HEK293 (cell line): ENCODE measurements at regions not wholly inside any gene's neighbourhood (a gene's known extent, or its start where the extent isn't known, plus 50 kb on each side); places are given as distances from the start of the nearest gene placed in this dataset.

ENCODE experiments used
- CTCF ChIA-PET: fragments of 350-600 bp; formaldehyde crosslinking; extraction: SDS; loops from one replicate; lab custom pipeline; 2021; ENCODE audit warnings: antibody characterized with exemption; lab: Yijun Ruan, JAX
- POLR2A ChIA-PET: fragments of 300-600 bp; formaldehyde crosslinking; extraction: SDS; loops from one replicate; lab custom pipeline; 2020; ENCODE audit warnings: antibody characterized with exemption, inconsistent platforms; lab: Yijun Ruan, JAX
- H3K27ac ChIP-seq: fragments of 200-500 bp; sonication (Bioruptor generic); 2 replicates; pipeline ENCODE4 v1.5.1; 2014; ENCODE audit warnings: low read depth, low read length, control low read depth, inconsistent platforms; ENCODE audit errors: extremely low read depth
- H3K36me3 ChIP-seq, 2 experiments: fragments of 200-500 bp in 1 of 2; sonication (Bioruptor generic) in 1 of 2; 1 replicate in 1 of 2; 2 replicates in 1 of 2; pipeline ENCODE4 v1.5.1; 2014 to 2017; ENCODE audit warnings: inconsistent platforms in 2 of 2, low read length in 2 of 2; ENCODE audit not compliant: control insufficient read depth in 2 of 2, insufficient read depth in 1 of 2
- H3K4me1 ChIP-seq: fragments of 200-500 bp; sonication (Bioruptor generic); 2 replicates; pipeline ENCODE4 v1.5.1; 2014; ENCODE audit warnings: mild to moderate bottlenecking, low read length, inconsistent platforms; ENCODE audit not compliant: control insufficient read depth, insufficient read depth
- H3K4me3 ChIP-seq: 2 replicates; pipeline ENCODE4 v1.5.1; 2011; ENCODE audit warnings: low read depth, mild to moderate bottlenecking, control low read depth, low read length, moderate library complexity
- H3K9me3 ChIP-seq: fragments of 200-500 bp; sonication (Bioruptor generic); 2 replicates; pipeline ENCODE4 v1.5.1; 2014; ENCODE audit warnings: low read depth, low read length, inconsistent platforms; ENCODE audit not compliant: control insufficient read depth, insufficient read depth
- BCL11A ChIP-seq: fragments of 450-650 bp; formaldehyde crosslinking; IDR thresholded peaks from 2 replicates; pipeline ENCODE4 v1.5.1; 2016; ENCODE audit warnings: low read depth, missing biosample characterization, missing genetic modification characterization
- GLI2 ChIP-seq: fragments of 450-650 bp; formaldehyde crosslinking; IDR thresholded peaks from 2 replicates; pipeline ENCODE4; 2017; ENCODE audit warnings: missing biosample characterization, missing genetic modification characterization, low read depth, borderline replicate concordance
- HOXD13 ChIP-seq: sonication (generic); formaldehyde crosslinking; IDR thresholded peaks from 2 replicates; pipeline ENCODE4 v1.8.0; 2022; ENCODE audit warnings: missing genetic modification reagents, borderline replicate concordance
- SP2 ChIP-seq: fragments of 450-650 bp; formaldehyde crosslinking; IDR thresholded peaks from 2 replicates; pipeline ENCODE4 v1.5.1; 2016; ENCODE audit warnings: missing biosample characterization, missing genetic modification characterization
- YY2 ChIP-seq: fragments of 450-650 bp; formaldehyde crosslinking; IDR thresholded peaks from 2 replicates; pipeline ENCODE4 v1.5.1; 2016; ENCODE audit warnings: missing biosample characterization, missing genetic modification characterization
- ZFHX2 ChIP-seq: fragments of 450-650 bp; formaldehyde crosslinking; conservative IDR thresholded peaks from 2 replicates; pipeline ENCODE4 v1.5.1; 2016; ENCODE audit warnings: missing biosample characterization, missing genetic modification characterization
- ZFP3 ChIP-seq: fragments of 450-650 bp; formaldehyde crosslinking; IDR thresholded peaks from 2 replicates; pipeline ENCODE4 v1.5.1; 2016; ENCODE audit warnings: low read depth, missing biosample characterization, missing genetic modification characterization
- ZNF121 ChIP-seq: fragments of 450-650 bp; formaldehyde crosslinking; IDR thresholded peaks from 2 replicates; pipeline ENCODE4 v1.5.1; 2016; ENCODE audit warnings: missing biosample characterization, missing genetic modification characterization
- ZNF16 ChIP-seq: fragments of 450-650 bp; formaldehyde crosslinking; IDR thresholded peaks from 2 replicates; pipeline ENCODE4 v1.5.1; 2016; ENCODE audit warnings: low read depth, missing biosample characterization, missing genetic modification characterization
- ZNF24 ChIP-seq: fragments of 450-650 bp; formaldehyde crosslinking; IDR thresholded peaks from 2 replicates; pipeline ENCODE4 v1.5.1; 2016; ENCODE audit warnings: missing biosample characterization, missing genetic modification characterization
- ZNF266 ChIP-seq: fragments of 450-650 bp; formaldehyde crosslinking; IDR thresholded peaks from 2 replicates; pipeline ENCODE4 v1.5.1; 2016; ENCODE audit warnings: missing biosample characterization, missing genetic modification characterization, low read depth
- ZNF341 ChIP-seq: fragments of 450-650 bp; formaldehyde crosslinking; IDR thresholded peaks from 2 replicates; pipeline ENCODE4; 2016; ENCODE audit warnings: low read depth, missing biosample characterization, missing genetic modification characterization
- ZNF350 ChIP-seq: fragments of 450-650 bp; formaldehyde crosslinking; IDR thresholded peaks from 2 replicates; pipeline ENCODE4 v1.5.0; 2017; ENCODE audit warnings: missing biosample characterization, mild to moderate bottlenecking, missing genetic modification characterization
- ZNF366 ChIP-seq: fragments of 450-650 bp; formaldehyde crosslinking; conservative IDR thresholded peaks from 2 replicates; pipeline ENCODE4 v1.5.1; 2016; ENCODE audit warnings: missing biosample characterization, missing genetic modification characterization
- ZNF37A ChIP-seq: fragments of 450-650 bp; IDR thresholded peaks from 2 replicates; pipeline ENCODE4 v1.5.1; 2018; ENCODE audit warnings: missing biosample characterization, missing genetic modification characterization
- ZNF426 ChIP-seq: fragments of 450-650 bp; formaldehyde crosslinking; IDR thresholded peaks from 2 replicates; pipeline ENCODE4 v1.5.1; 2017; ENCODE audit warnings: missing biosample characterization, missing genetic modification characterization, mild to moderate bottlenecking, inconsistent platforms, moderate library complexity
- ZNF521 ChIP-seq: fragments of 450-650 bp; formaldehyde crosslinking; IDR thresholded peaks from 2 replicates; pipeline ENCODE4 v1.5.1; 2017; ENCODE audit warnings: missing biosample characterization, mild to moderate bottlenecking, missing genetic modification characterization
- ZNF530 ChIP-seq: fragments of 450-650 bp; formaldehyde crosslinking; IDR thresholded peaks from 2 replicates; pipeline ENCODE4 v1.5.1; 2016; ENCODE audit warnings: low read depth, missing biosample characterization, missing genetic modification characterization
- ZNF791 ChIP-seq: fragments of 450-650 bp; formaldehyde crosslinking; IDR thresholded peaks from 2 replicates; pipeline ENCODE4 v1.5.1; 2016; ENCODE audit warnings: missing biosample characterization, missing genetic modification characterization
- ZSCAN23 ChIP-seq: fragments of 450-650 bp; formaldehyde crosslinking; IDR thresholded peaks from 2 replicates; pipeline ENCODE4 v1.5.1; 2016; ENCODE audit warnings: missing biosample characterization, missing genetic modification characterization
- TF ChIP-seq, protein P1 (sequence below): fragments of 450-650 bp; formaldehyde crosslinking; IDR thresholded peaks from 2 replicates; pipeline ENCODE4 v1.5.0; 2017; ENCODE audit warnings: missing biosample characterization, missing genetic modification characterization, borderline replicate concordance
- TF ChIP-seq, protein P2 (sequence below): sonication (generic); formaldehyde crosslinking; IDR thresholded peaks from 2 replicates; pipeline ENCODE4 v1.8.1; 2022; ENCODE audit warnings: mild to moderate bottlenecking, moderate library complexity, missing genetic modification reagents
- TF ChIP-seq, protein P3 (sequence below): fragments of 450-650 bp; formaldehyde crosslinking; IDR thresholded peaks from 2 replicates; pipeline ENCODE4 v1.5.1; 2016; ENCODE audit warnings: missing biosample characterization, missing genetic modification characterization
- TF ChIP-seq, protein P4 (sequence below): fragments of 450-650 bp; formaldehyde crosslinking; IDR thresholded peaks from 2 replicates; pipeline ENCODE4 v1.5.1; 2016; ENCODE audit warnings: missing biosample characterization, missing genetic modification characterization

DNA sequence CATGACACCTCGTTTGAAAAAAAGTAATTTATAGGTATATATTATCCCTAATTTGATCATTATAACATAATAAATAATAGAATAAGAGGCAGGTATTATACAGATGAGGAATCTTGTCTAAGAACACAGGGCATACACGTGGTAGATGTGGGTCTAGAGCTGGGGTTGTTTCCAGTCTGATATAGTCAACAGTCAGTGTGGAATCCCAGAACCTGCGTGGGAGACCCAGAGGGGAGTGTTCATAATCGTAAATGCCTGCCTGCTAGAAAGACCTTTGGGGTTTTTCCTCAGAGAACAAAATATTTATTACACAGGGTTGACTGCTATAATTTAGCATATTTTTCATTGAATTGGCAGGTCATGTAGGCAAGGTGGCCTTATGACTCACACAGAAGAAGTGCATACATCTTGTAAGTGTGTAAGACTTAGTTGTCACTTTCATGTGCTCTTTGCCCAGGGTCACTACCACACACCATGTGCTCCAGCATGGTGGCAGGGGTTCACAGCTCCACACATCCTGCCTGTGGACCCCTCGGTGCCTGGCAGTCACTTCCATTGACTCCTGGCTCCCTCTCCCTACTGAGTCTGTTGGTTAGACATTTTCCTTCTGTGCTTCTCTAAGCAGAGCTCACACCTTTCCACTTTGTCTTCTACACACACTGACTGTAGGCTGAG lies 94.9 kb upstream of the IKZF1 start:
- POLR2A ChIA-PET, result no interaction called here
- Histone ChIP-seq H3K4me3 (no peak overlapping the region), H3K4me1 (no peaks in the 10 kb centered on the region), H3K9me3 (no peaks in the 10 kb centered on the region), H3K36me3 (no peaks in the 10 kb centered on the region), H3K27ac (no peak overlapping the region)
- CTCF ChIA-PET, result no interaction called here
- TF ChIP-seq ZNF426 (tag by site-specific recombination) (no peak), ZNF121 (tag by site-specific recombination) (no peak), ZNF791 (tag by site-specific recombination) (no peak), ZNF366 (tag by site-specific recombination) (no peak), ZNF521 (no peak), YY2 (tag by site-specific recombination) (no peak), ZNF24 (tag by site-specific recombination) (no peak), BCL11A (tag by site-specific recombination) (no peak), ZNF37A (tag by site-specific recombination) (no peak), ZNF341 (tag by site-specific recombination) (no peak)
- TF ChIP-seq, protein P1, sequence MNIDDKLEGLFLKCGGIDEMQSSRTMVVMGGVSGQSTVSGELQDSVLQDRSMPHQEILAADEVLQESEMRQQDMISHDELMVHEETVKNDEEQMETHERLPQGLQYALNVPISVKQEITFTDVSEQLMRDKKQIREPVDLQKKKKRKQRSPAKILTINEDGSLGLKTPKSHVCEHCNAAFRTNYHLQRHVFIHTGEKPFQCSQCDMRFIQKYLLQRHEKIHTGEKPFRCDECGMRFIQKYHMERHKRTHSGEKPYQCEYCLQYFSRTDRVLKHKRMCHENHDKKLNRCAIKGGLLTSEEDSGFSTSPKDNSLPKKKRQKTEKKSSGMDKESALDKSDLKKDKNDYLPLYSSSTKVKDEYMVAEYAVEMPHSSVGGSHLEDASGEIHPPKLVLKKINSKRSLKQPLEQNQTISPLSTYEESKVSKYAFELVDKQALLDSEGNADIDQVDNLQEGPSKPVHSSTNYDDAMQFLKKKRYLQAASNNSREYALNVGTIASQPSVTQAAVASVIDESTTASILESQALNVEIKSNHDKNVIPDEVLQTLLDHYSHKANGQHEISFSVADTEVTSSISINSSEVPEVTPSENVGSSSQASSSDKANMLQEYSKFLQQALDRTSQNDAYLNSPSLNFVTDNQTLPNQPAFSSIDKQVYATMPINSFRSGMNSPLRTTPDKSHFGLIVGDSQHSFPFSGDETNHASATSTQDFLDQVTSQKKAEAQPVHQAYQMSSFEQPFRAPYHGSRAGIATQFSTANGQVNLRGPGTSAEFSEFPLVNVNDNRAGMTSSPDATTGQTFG (tag by site-specific recombination), result no peak
- TF ChIP-seq, protein P2, sequence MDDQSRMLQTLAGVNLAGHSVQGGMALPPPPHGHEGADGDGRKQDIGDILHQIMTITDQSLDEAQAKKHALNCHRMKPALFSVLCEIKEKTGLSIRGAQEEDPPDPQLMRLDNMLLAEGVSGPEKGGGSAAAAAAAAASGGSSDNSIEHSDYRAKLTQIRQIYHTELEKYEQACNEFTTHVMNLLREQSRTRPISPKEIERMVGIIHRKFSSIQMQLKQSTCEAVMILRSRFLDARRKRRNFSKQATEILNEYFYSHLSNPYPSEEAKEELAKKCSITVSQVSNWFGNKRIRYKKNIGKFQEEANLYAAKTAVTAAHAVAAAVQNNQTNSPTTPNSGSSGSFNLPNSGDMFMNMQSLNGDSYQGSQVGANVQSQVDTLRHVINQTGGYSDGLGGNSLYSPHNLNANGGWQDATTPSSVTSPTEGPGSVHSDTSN (CRISPR knock-in tag), result no peak

DNA sequence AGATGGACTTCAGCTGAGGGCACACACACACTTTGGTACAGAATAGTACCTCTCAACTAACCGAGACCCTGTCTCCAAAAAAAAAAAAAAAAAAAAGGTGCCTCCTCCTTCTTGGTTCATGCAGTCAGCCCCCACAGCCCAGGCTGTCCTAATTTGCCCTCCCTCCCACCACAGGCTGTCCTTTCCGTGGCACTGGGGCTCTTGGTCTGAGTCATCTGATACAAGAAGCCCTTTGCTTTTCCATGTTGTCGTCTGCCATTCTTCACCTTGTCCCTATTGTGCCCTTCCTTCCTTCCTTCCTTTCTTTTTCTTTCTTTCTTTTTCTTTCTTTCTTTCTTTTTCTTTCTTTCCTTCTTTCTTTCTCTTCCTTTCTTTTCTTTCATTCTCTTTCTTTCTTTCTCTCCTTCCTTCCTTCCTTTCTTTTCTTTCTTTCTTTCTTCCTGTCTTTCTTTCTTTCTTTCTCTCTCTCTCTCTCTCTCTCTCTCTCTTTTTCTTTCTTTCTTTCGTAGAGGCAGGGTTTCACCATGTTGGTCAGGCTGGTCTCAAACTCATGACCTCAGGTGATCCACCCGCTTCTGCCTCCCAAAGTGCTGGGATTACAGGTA lies 96.0 kb upstream of the IKZF1 start:
- H3K4me3 ChIP-seq, result no peak overlapping the region
- H3K4me1 ChIP-seq, result no peaks in the 10 kb centered on the region
- no peak overlapping the region for H3K27ac ChIP-seq
- TF ChIP-seq ZNF366 (tag by site-specific recombination) (peak; percentile 70), ZNF16 (tag by site-specific recombination) (no peak), ZNF350 (tag by site-specific recombination) (no peak)
- no peaks in the 10 kb centered on the region for H3K9me3 ChIP-seq
- no peaks in the 10 kb centered on the region for H3K36me3 ChIP-seq
- POLR2A ChIA-PET, result no interaction called here
- CTCF ChIA-PET, result no interaction called here

DNA sequence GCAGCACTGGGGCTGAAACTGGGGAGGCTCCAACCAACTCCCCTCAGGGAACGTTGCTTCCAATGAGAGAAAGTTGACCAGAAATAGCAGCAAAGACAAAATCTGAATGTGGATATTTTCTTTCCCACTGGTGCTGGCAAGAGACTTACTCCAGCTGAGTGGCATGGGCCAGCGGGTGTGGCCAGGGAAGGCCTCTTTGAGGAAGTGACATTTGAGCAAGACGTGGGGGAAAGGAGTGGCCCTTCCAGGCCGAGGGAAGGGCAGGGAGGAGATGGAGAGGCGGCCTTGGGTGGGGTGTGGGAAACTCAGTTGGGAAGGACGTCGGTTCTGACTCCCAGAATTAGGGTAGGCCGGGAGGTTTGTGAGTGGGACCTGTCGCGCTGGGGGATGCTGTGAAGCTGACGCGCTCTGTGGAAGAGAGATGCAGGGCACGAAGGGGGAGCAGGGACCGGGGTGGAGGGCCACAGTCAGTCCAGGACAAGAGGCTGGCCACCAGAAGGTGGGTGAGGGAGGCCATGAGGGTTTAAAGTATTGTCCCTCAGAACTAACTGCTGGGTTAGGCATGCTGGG lies 96.7 kb upstream of the IKZF1 start:
- H3K4me1 ChIP-seq, result no peaks in the 10 kb centered on the region
- ChIA-PET CTCF (interaction anchor here (3.3 kb wide), 1 partner anchor 210 kb away, joined by 30 read pairs; no protein-coding TSS in a partner anchor), POLR2A (no interaction called here)
- H3K36me3 ChIP-seq, result no peaks in the 10 kb centered on the region
- H3K9me3 ChIP-seq, result no peaks in the 10 kb centered on the region
- no peak overlapping the region for H3K4me3 ChIP-seq
- H3K27ac ChIP-seq, result no peak overlapping the region
- TF ChIP-seq HOXD13 (CRISPR knock-in tag) (no peak), ZFHX2 (tag by site-specific recombination) (no peak), SP2 (tag by site-specific recombination) (no peak), ZNF266 (tag by site-specific recombination) (no peak), ZNF530 (tag by site-specific recombination) (no peak), ZFP3 (tag by site-specific recombination) (no peak), ZSCAN23 (tag by site-specific recombination) (no peak), GLI2 (no peak)
- TF ChIP-seq, protein P3, sequence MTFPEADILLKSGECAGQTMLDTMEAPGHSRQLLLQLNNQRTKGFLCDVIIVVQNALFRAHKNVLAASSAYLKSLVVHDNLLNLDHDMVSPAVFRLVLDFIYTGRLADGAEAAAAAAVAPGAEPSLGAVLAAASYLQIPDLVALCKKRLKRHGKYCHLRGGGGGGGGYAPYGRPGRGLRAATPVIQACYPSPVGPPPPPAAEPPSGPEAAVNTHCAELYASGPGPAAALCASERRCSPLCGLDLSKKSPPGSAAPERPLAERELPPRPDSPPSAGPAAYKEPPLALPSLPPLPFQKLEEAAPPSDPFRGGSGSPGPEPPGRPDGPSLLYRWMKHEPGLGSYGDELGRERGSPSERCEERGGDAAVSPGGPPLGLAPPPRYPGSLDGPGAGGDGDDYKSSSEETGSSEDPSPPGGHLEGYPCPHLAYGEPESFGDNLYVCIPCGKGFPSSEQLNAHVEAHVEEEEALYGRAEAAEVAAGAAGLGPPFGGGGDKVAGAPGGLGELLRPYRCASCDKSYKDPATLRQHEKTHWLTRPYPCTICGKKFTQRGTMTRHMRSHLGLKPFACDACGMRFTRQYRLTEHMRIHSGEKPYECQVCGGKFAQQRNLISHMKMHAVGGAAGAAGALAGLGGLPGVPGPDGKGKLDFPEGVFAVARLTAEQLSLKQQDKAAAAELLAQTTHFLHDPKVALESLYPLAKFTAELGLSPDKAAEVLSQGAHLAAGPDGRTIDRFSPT (tag by site-specific recombination), result no peak
- TF ChIP-seq, protein P4, sequence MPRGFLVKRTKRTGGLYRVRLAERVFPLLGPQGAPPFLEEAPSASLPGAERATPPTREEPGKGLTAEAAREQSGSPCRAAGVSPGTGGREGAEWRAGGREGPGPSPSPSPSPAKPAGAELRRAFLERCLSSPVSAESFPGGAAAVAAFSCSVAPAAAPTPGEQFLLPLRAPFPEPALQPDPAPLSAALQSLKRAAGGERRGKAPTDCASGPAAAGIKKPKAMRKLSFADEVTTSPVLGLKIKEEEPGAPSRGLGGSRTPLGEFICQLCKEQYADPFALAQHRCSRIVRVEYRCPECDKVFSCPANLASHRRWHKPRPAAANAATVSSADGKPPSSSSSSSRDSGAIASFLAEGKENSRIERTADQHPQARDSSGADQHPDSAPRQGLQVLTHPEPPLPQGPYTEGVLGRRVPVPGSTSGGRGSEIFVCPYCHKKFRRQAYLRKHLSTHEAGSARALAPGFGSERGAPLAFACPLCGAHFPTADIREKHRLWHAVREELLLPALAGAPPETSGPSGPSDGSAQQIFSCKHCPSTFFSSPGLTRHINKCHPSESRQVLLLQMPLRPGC, result no peak
